Kidney epithelial cell (primary cell): ENCODE measurements at regions not wholly inside any gene's neighbourhood (a gene's known extent, or its start where the extent isn't known, plus 50 kb on each side); places are given as distances from the start of the nearest gene placed in this dataset.

Experiments
- DNase-seq: peaks from one replicate; pipeline ENCODE4 v3.0.0-alpha.2; 2010; ENCODE audit warnings: low read depth
- H3K27me3 ChIP-seq: 2 replicates; pipeline ENCODE4 v1.6.0; 2011; ENCODE audit warnings: low read length; ENCODE audit not compliant: control insufficient read depth, insufficient read depth
- H3K36me3 ChIP-seq: 2 replicates; pipeline ENCODE4 v1.5.1; 2011; ENCODE audit warnings: low read length; ENCODE audit not compliant: control insufficient read depth, insufficient read depth
- H3K4me3 ChIP-seq: 2 replicates; pipeline ENCODE4 v1.5.1; 2011; ENCODE audit warnings: low read depth, mild to moderate bottlenecking, control low read depth, low read length
- CTCF ChIP-seq: IDR thresholded peaks from 2 replicates; pipeline ENCODE4 v1.5.1; 2011; ENCODE audit warnings: mild to moderate bottlenecking, moderate library complexity, low read length, control low read depth, inconsistent platforms; ENCODE audit not compliant: insufficient read depth, poor library complexity, severe bottlenecking

- H3K27me3 ChIP-seq, result no peaks in the 10 kb centered on the region
- H3K36me3 ChIP-seq, result no peaks in the 10 kb centered on the region
- H3K4me3 ChIP-seq, result no peak overlapping the region
- no peak for TF ChIP-seq CTCF
- DNase-seq, result no peak
Observed at GRCh38 chr9:118483677-118484076, 779.5 kb downstream of the TLR4 start.

- Histone ChIP-seq H3K4me3 (no peak overlapping the region), H3K27me3 (no peaks in the 10 kb centered on the region), H3K36me3 (no peaks in the 10 kb centered on the region)
- TF ChIP-seq CTCF, result no peak
- DNase-seq, result no peak
Observed at GRCh38 chr9:118503236-118503635, 799.0 kb downstream of the TLR4 start.

DNA sequence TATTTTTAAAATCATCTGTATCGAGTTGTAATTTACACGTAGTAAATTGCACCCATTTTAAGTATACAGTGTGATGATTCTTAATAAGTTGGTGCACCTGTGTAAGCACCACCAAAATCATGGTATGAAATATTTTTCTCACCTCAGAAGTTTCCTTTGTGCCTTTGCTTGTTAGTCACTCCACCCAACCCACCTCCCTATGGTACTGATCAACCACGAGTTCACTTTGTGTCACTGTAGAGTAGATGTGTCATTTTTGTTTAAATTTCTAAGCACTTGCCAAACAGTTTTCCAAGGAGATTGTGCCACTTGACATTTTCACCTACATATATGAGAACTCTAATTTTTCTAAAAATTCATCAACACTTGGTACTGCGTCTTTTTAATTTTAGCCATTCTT lies 806.5 kb downstream of the TLR4 start:
- Histone ChIP-seq H3K36me3 (no peaks in the 10 kb centered on the region), H3K27me3 (no peaks in the 10 kb centered on the region), H3K4me3 (no peak overlapping the region)
- DNase-seq, result no peak
- no peak for TF ChIP-seq CTCF

DNA sequence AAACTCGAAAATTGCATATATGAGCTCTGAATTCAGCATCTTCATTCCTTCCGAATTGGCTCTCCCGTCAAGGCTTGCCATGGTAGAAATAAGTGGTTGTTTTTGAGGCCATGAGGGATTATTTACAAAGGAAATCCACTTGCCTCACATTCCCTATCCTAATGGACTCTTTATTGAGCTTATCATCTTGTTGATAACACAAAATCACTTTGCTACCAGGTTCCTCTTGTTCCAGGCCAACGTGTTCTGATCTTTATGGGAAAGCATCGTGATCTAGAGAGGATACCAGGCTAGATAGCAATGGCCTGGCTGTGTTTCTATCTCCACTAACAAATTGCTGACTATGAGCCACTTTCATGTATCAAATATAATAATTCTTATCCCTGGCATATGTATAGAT lies 811.7 kb downstream of the TLR4 start:
- Histone ChIP-seq H3K27me3 (no peaks in the 10 kb centered on the region), H3K36me3 (no peaks in the 10 kb centered on the region), H3K4me3 (no peak overlapping the region)
- TF ChIP-seq CTCF, result no peak
- DNase-seq, result no peak

- Histone ChIP-seq H3K27me3 (no peaks in the 10 kb centered on the region), H3K4me3 (no peak overlapping the region), H3K36me3 (no peaks in the 10 kb centered on the region)
- no peak for TF ChIP-seq CTCF
- no peak for DNase-seq
Observed at GRCh38 chr9:118521261-118521660, 817.1 kb downstream of the TLR4 start.

DNA sequence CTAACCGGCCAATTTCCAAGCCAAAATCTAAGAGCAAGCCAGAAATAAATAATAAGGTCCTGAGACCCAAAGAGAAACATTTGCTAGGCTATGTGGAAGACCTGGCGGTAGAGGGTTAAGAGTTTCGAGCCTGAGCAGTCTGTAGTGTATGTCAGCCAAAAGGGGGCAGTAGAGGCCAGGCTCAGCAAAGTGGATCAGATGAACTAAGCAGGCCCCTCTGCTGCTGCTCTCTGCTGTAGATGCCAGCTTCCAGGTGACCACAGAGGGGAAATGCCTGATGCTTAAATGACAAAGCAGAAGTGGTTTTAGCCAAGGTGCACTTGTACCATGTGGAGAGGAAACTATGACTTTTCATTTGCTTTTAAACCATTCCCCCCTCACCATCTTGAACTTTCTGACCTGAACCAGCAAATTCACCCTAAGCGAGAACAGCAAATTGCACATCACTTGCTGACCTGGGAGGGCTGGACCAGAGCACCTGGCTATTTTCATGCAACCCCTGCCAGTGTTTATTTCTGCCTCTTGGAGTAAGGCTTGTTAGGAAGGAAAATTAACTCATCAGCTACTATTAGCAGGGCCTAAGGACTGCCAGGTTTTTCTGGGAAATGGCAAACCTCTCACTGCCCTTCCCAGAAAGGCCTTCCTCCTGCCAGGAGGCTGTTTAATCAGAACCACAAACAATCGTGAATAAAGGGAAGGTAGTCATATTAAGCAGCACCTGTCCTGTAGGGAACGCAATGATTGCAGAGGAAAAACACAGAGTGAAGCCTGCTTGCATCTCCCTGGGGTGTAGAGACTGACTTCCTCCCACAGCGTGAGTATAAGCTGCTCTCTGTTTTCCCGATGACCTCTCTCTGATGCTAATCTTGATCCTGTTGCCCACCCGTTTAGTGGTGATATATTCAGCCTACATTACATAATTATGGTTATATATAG lies 818.2 kb downstream of the TLR4 start:
- peak; percentile 23 for DNase-seq
- no peaks in the 10 kb centered on the region for H3K27me3 ChIP-seq
- no peak overlapping the region for H3K4me3 ChIP-seq
- TF ChIP-seq CTCF, result peak; percentile 80
- H3K36me3 ChIP-seq, result no peaks in the 10 kb centered on the region
